ENCODE measurements at regions not wholly inside any gene's neighbourhood (a gene's known extent, or its start where the extent isn't known, plus 50 kb on each side); places are given as distances from the start of the nearest gene placed in this dataset.

- H3K27ac ChIP-seq (ENCODE audit: low read depth, low read length, poor library complexity, severe bottlenecking) = no peak overlapping the region
- H3K79me2 ChIP-seq (ENCODE audit: insufficient read depth, low read length) = no peaks in the 10 kb centered on the region
- no peak for TF ChIP-seq CTCF (IDR thresholded peaks at IDR 0.05; ENCODE audit: low read length)
- TF ChIP-seq EZH2 (IDR thresholded peaks at IDR 0.05; ENCODE audit: borderline replicate concordance, low read length) = no peak
Measured at GRCh38 chr5:171509467-171509866, 90.0 kb downstream of the FGF18 start.

GRCh38 chr5:171512397-171512796 lies 93.0 kb downstream of the FGF18 start:
- Histone ChIP-seq H3K27ac (ENCODE audit: low read depth, low read length, poor library complexity, severe bottlenecking) (no peak overlapping the region), H3K4me3 (ENCODE audit: low read depth, low read length, poor library complexity, severe bottlenecking) (no peak overlapping the region), H3K27me3 (ENCODE audit: insufficient read depth, low read length) (peaks cover 3% of the 10 kb centered on the region; the same call in 1 of the 2 replicates), H3K9ac (ENCODE audit: low read length) (no peak overlapping the region), H3K4me1 (ENCODE audit: insufficient read depth, low read length, severe bottlenecking) (no peaks in the 10 kb centered on the region), H4K20me1 (ENCODE audit: insufficient read depth, low read length) (no peaks in the 10 kb centered on the region), H3K4me2 (ENCODE audit: low read length) (no peak overlapping the region), H3K9me2 (ENCODE audit: low read depth, low read length) (no peaks in the 10 kb centered on the region), H3K9me3 (ENCODE audit: low read length) (no peaks in the 10 kb centered on the region), H2AFZ (ENCODE audit: low read length) (no peak overlapping the region), H3F3A (ENCODE audit: insufficient read depth, low read length) (no peaks in the 10 kb centered on the region), H3K79me2 (ENCODE audit: insufficient read depth, low read length) (no peaks in the 10 kb centered on the region), H3K36me3 (ENCODE audit: insufficient read depth, low read length) (no peaks in the 10 kb centered on the region)
- no peak for TF ChIP-seq CTCF (IDR thresholded peaks at IDR 0.05; ENCODE audit: low read length)
- no peak for TF ChIP-seq EZH2 (IDR thresholded peaks at IDR 0.05; ENCODE audit: borderline replicate concordance, low read length)

More at GRCh38 chr5:171509467-171509866, 90.0 kb downstream of the FGF18 start:
- Histone ChIP-seq H4K20me1 (ENCODE audit: insufficient read depth, low read length) (no peaks in the 10 kb centered on the region), H3K27me3 (ENCODE audit: insufficient read depth, low read length) (peaks cover 3% of the 10 kb centered on the region; the same call in 1 of the 2 replicates), H3K36me3 (ENCODE audit: insufficient read depth, low read length) (no peaks in the 10 kb centered on the region), H3K4me2 (ENCODE audit: low read length) (no peak overlapping the region), H3K4me1 (ENCODE audit: insufficient read depth, low read length, severe bottlenecking) (no peaks in the 10 kb centered on the region), H2AFZ (ENCODE audit: low read length) (no peak overlapping the region), H3K9me2 (ENCODE audit: low read depth, low read length) (no peaks in the 10 kb centered on the region), H3K9me3 (ENCODE audit: low read length) (no peaks in the 10 kb centered on the region), H3F3A (ENCODE audit: insufficient read depth, low read length) (no peaks in the 10 kb centered on the region), H3K9ac (ENCODE audit: low read length) (no peak overlapping the region), H3K4me3 (ENCODE audit: low read depth, low read length, poor library complexity, severe bottlenecking) (no peak overlapping the region)

- H4K20me1 ChIP-seq (ENCODE audit: insufficient read depth, low read length) = no peaks in the 10 kb centered on the region
- no peak overlapping the region for H3K27ac ChIP-seq (ENCODE audit: low read depth, low read length, poor library complexity, severe bottlenecking)
- no peak overlapping the region for H3K4me3 ChIP-seq (ENCODE audit: low read depth, low read length, poor library complexity, severe bottlenecking)
- TF ChIP-seq EZH2 (IDR thresholded peaks at IDR 0.05; ENCODE audit: borderline replicate concordance, low read length) (no peak), CTCF (IDR thresholded peaks at IDR 0.05; ENCODE audit: low read length) (no peak)
- H3F3A ChIP-seq (ENCODE audit: insufficient read depth, low read length) = no peaks in the 10 kb centered on the region
- no peak overlapping the region for H2AFZ ChIP-seq (ENCODE audit: low read length)
- H3K9me2 ChIP-seq (ENCODE audit: low read depth, low read length) = no peaks in the 10 kb centered on the region
- no peaks in the 10 kb centered on the region for H3K9me3 ChIP-seq (ENCODE audit: low read length)
- H3K36me3 ChIP-seq (ENCODE audit: insufficient read depth, low read length) = no peaks in the 10 kb centered on the region
- 0 out of 2 replicates have a peak, but pooled peaks cover 3% of the 10 kb centered on the region for H3K27me3 ChIP-seq (ENCODE audit: insufficient read depth, low read length)
- no peak overlapping the region for H3K9ac ChIP-seq (ENCODE audit: low read length)
- H3K79me2 ChIP-seq (ENCODE audit: insufficient read depth, low read length) = no peaks in the 10 kb centered on the region
- H3K4me2 ChIP-seq (ENCODE audit: low read length) = no peak overlapping the region
- no peaks in the 10 kb centered on the region for H3K4me1 ChIP-seq (ENCODE audit: insufficient read depth, low read length, severe bottlenecking)
Measured at GRCh38 chr5:171513591-171513990, 94.1 kb downstream of the FGF18 start.
